Right kidney (tissue), 1 donor: ENCODE measurements at regions not wholly inside any gene's neighbourhood (a gene's known extent, or its start where the extent isn't known, plus 50 kb on each side); places are given as distances from the start of the nearest gene placed in this dataset.
"Not testable (repeated sequence)": the region's sequence is repeated elsewhere in the genome, so short reads cannot be mapped to it uniquely, and the experiment has no call there.

Experiments used
- DNase-seq: peaks from one replicate; pipeline ENCODE4 v3.0.0-alpha.2; 2016

DNA sequence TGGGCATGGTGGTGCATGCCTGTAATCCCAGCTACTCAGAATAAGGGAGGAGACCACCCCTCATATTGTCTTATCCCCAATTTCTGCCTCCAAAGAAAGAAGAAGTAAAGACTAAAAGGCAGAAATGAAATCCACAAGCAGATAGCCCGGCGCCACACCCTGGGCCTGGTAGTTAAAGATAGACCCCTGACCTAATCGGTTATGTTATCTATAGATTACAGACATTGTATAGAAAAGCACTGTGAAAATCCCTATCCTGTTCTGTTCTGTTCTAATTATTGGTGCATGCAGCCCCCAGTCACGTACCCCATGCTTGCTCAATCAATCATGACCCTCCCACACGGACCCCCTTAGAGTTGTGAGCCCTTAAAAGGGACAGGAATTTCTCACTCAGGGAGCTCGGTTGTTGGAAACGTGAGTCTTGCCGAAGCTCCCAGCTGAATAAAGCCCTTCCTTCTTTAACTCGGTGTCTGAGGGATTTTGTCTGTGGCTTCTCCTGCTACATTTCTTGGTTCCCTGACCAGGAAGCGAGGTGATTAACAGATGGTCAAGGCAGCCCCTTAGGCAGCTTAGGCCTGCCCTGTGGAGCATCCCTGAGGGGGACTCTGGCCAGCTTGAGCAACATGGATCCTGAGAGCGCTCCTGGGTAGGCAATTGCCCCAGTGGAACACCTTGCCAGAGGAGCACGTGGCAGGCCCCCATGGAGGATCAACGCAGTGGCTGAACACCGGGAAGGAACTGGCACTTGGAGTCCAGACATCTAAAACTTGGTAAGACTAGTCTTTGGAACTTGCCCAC, 188.7 kb upstream of the NDUFV2 start:
- not testable (repeated sequence) for DNase-seq

GRCh38 chr18:8914404-8915264, 187.9 kb upstream of the NDUFV2 start:
- not testable (repeated sequence) for DNase-seq

- not testable (repeated sequence) for DNase-seq
Measured at GRCh38 chr18:8920856-8921787, 181.4 kb upstream of the NDUFV2 start.

- DNase-seq, result no peak
Measured at GRCh38 chr18:8926464-8926863, 176.0 kb upstream of the NDUFV2 start.

DNA sequence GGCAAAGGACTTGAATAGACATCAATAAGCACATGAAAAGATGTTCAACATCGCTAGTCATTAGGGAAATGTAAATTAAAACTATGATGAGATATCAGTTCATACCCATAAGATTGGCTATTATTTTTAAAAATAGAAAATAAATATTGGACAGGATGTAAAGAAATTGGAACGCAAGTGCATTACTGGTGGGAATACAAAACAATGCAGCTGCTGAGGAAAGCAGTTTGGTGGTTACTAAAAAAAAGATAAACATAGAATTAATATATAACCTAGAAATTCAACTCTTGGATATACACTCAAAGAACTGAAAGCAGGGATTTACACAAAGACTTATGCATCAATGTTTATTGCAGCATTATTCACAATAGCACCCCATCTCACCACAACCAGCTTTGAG, 174.5 kb upstream of the NDUFV2 start:
- DNase-seq, result no peak

GRCh38 chr18:8928847-8929780, 173.4 kb upstream of the NDUFV2 start:
- DNase-seq, result no peak

DNA sequence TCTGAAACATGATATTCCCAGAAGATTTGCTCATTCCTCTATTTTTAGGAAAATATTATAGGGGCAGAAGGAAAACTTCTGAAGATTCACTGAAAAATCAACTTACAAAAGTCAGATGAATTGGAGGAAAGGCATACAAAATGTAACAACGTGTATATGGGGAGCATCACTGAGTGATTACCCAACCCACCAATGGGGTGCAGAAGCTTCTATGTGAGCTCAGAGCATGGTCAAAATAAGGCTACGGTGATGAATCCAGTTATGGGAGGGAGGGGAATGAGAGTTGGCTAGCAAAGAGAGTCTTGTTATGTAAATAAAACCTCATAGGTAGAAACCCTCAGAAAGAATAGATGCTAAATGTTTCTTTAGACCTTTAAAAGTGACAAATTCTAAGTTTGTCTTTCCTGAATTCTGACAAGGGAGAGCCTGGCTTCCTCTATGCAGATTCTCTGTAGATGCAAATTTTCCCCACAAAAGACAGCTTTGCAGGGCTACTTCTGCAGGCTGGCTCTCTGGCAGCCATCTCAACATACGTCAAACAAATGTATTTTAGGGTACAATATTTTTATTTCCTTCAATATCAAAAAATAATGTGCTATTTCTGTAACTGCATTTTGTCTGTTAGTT, 171.4 kb upstream of the NDUFV2 start:
- DNase-seq, result no peak

GRCh38 chr18:8932866-8933265, 169.6 kb upstream of the NDUFV2 start:
- no peak for DNase-seq

DNA sequence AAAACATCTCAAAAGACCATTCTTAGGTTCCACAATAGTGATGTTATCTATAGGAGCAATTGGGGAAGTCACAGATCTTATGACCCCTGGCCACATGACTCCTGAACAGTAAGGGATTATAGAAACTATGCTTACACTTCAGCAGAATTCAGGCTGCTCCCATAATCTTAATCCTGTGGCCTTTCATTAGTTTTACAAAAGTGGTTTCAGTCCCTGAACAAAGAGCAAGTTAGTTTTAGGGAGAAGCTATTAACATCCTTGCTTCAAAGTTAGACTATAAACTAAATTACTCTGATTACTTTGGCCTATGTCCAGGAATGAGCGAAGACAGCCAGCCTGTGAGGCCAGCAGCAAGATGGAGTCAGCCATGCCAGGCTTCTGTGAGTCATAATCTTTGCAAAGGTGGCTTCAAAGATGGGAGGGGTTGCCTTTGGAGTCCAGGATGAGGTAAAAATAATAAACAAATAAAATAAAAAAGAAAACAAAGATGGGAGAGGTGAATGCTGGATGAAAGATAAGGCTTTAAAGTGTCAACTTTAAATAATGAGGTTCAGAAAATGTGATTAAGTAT, 168.7 kb upstream of the NDUFV2 start:
- no peak for DNase-seq

DNA sequence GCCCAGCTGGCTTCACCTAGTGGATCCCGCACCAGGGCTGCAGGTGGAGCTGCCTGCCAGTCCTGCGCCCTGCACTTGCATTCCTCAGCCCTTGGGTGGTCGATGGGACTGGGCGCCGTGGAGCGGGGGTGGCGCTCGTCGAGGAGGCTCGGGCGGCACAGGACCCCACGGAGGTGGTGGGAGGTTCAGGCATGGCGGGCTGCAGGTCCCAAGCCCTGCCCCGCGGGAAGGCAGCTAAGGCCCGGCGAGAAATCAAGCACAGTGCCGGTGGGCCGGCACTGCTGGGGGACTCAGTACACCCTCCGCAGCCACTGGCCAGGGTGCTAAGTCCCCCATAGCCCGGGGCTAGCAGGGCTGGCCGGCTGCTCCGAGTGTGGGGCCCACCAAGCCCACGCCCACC, 167.2 kb upstream of the NDUFV2 start:
- DNase-seq, result not testable (repeated sequence)

DNA sequence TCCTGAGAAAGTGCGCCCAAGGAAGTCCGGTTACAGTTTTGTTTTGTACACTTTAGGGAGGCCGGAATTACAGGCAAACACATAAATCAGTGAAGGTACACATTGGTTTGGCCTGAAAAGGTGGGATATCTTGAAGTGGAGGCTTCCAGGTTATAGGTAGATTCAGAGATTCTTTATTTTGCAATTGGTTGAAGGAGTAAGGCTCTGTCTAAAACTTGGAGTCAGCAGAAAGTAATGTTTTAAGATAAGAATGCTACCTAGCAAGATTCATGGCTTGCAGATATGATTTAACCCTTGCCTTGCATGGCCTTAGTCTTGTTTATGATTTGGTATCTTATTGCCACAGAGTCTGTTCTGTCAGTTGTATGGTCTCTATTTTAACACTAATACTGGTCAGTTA, 165.9 kb upstream of the NDUFV2 start:
- DNase-seq, result no peak

DNA sequence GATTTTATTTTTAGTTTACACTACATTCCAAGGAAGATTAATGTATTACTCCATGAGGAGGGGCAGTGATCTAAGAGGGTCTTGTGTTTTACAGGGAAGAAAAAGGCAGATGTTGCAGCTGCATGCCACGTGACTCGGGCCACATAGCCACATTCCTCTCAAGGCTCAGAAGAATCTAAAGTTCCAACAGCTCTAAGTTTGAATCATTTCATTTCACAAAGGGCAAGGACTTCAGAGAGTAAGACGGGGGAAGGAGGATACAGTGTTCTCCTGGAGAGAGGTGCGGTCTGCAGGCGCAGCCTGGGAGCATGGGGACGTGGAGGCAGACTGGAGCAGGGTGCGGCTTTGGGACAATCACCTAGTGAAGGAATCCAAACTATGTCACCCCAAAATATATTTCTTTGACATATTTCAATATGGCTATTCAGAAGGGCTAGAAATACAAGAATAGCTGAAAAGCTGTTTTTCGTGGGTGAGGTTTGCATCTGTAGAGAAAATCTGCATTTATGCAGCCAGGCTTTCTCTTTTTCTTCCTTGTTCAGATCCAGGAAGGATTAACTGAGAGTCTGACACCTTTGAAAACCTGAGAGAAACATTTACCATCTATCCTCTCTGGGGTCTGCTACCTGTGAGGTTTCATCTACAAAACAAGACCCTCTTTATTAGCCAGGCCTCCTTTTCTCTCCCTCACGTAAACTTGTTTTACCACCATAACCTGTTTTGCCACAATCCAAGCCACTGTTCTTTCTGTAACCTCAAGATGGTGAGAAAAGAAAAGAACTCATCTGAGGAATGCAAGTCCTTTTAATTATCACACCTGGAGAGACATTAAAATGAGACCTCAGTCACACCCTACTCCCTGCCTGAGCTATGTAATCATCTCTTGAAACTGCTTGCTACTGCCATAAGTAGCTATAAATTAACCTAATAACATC, 165.1 kb upstream of the NDUFV2 start:
- DNase-seq, result no peak

GRCh38 chr18:8938817-8939216, 163.7 kb upstream of the NDUFV2 start:
- DNase-seq, result no peak

DNA sequence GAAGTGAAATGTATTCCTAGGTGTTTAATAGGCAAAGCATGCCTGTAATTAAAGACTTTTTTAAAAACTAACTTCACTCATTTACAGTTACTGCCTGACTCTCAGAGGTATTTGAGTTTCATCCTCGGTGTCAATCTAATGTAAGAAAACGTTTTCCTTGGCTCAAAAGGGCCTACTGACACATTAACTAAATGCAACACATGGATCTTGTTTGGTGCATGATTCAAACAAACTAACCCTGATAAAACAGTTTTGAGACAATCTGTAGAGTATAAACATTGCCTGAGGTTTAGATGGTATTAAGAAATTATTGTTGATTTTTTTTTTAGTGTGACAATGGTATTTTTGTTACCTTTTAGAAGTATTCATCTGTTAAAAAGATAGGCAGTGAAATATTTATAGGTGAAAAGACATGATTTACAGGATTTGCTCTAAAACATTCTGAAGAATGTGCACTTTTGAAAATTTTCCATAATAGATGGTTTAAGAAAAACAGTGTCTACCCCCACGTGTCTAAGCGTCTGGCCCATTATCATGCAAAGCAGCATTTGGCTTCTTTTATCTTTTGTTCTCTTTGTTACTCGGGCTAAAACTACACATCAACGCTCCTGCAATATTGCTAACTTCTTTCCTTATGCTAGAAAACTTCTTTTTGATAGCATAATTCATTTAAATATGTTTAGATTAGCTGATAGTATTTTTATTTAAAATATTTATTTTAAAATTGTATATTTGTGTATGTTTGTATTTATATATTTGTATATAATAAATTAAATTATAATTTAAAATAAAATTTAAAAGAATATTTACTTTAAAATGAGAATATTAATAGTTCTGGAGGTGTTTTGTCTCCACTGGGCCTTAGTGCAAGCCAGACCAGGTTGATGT, 160.2 kb upstream of the NDUFV2 start:
- no peak for DNase-seq

- DNase-seq, result no peak
Measured at GRCh38 chr18:8942909-8943545, 159.5 kb upstream of the NDUFV2 start.

GRCh38 chr18:8943900-8944870, 158.3 kb upstream of the NDUFV2 start:
- no peak for DNase-seq
